Mesenchymal stem cell (in vitro differentiated cells and primary cell): ENCODE measurements at regions not wholly inside any gene's neighbourhood (a gene's known extent, or its start where the extent isn't known, plus 50 kb on each side); places are given as distances from the start of the nearest gene placed in this dataset.
A peak's percentile ranks its signal among the peaks of the same experiment; 100 is the strongest.

Source experiments
- DNase-seq: peaks from one replicate; pipeline ENCODE4 v3.0.0-alpha.2; 2013
- H2AFZ ChIP-seq: one replicate; pipeline ENCODE4 v1.6.1; 2013; ENCODE audit warnings: low read depth, mild to moderate bottlenecking, control low read depth, inconsistent platforms, low read length, moderate library complexity
- H2AK5ac ChIP-seq: 2 replicates; pipeline ENCODE4 v1.6.1; 2013; ENCODE audit warnings: low read length, moderate library complexity, mild to moderate bottlenecking, inconsistent platforms; ENCODE audit not compliant: severe bottlenecking
- H2BK120ac ChIP-seq: one replicate; pipeline ENCODE4 v1.6.1; 2013; ENCODE audit warnings: low read depth, mild to moderate bottlenecking, inconsistent platforms, low read length, moderate library complexity
- H2BK12ac ChIP-seq, 2 experiments: one replicate each; pipeline ENCODE4 v1.6.1; 2013; ENCODE audit warnings: inconsistent platforms in 2 of 2, low read length in 2 of 2, mild to moderate bottlenecking in 2 of 2, moderate library complexity in 2 of 2, control low read depth in 1 of 2
- H2BK15ac ChIP-seq: one replicate; pipeline ENCODE4 v1.6.1; 2013; ENCODE audit warnings: mild to moderate bottlenecking, low read depth, inconsistent platforms; ENCODE audit not compliant: poor library complexity, severe bottlenecking
- H2BK5ac ChIP-seq: 2 replicates; pipeline ENCODE4 v1.6.1; 2013; ENCODE audit warnings: low read depth, mild to moderate bottlenecking, low read length, control low read depth, inconsistent platforms; ENCODE audit not compliant: poor library complexity, severe bottlenecking
- H3K14ac ChIP-seq, 2 experiments: one replicate each; pipeline ENCODE4 v1.6.1; 2013; ENCODE audit warnings: inconsistent platforms in 2 of 2, low read length in 2 of 2, control low read depth in 1 of 2, mild to moderate bottlenecking in 1 of 2, moderate library complexity in 1 of 2
- H3K18ac ChIP-seq, 2 experiments: one replicate each; pipeline ENCODE4 v1.6.1; 2013; ENCODE audit warnings: inconsistent platforms in 2 of 2, low read length in 2 of 2, control low read depth in 1 of 2, low read depth in 1 of 2, mild to moderate bottlenecking in 1 of 2
- H3K23ac ChIP-seq, 2 experiments: one replicate each; pipeline ENCODE4 v1.6.1; 2013; ENCODE audit warnings: inconsistent platforms in 2 of 2, low read length in 2 of 2, mild to moderate bottlenecking in 2 of 2, moderate library complexity in 2 of 2, control low read depth in 1 of 2
- H3K27ac ChIP-seq: 2 replicates; pipeline ENCODE4 v1.5.1; 2013; ENCODE audit warnings: mild to moderate bottlenecking, moderate library complexity, low read length, control low read depth, inconsistent platforms; ENCODE audit not compliant: poor library complexity, severe bottlenecking
- H3K27me3 ChIP-seq, 2 experiments: 2 replicates each; pipeline versions ENCODE4 v1.6.1 to v1.7.0; 2013; ENCODE audit warnings: low read length in 2 of 2, mild to moderate bottlenecking in 2 of 2, moderate library complexity in 2 of 2, control low read depth in 1 of 2, inconsistent platforms in 1 of 2; ENCODE audit not compliant: control insufficient read depth in 1 of 2, insufficient read depth in 1 of 2
- H3K36me3 ChIP-seq, 2 experiments: 2 replicates each; pipeline versions ENCODE4 v1.6.1 to v1.7.0; 2013; ENCODE audit warnings: low read length in 2 of 2, control low read depth in 1 of 2, inconsistent platforms in 1 of 2, low read depth in 1 of 2, mild to moderate bottlenecking in 1 of 2; ENCODE audit not compliant: insufficient read depth in 2 of 2, control insufficient read depth in 1 of 2
- H3K4ac ChIP-seq, 2 experiments: one replicate each; pipeline ENCODE4 v1.6.1; 2013; ENCODE audit warnings: inconsistent platforms in 2 of 2, low read length in 2 of 2, mild to moderate bottlenecking in 2 of 2, moderate library complexity in 2 of 2, control low read depth in 1 of 2, low read depth in 1 of 2
- H3K4me1 ChIP-seq: 2 replicates; pipeline ENCODE4 v1.6.1; 2013; ENCODE audit warnings: low read depth, low read length, control low read depth; ENCODE audit not compliant: control insufficient read depth, insufficient read depth
- H3K4me2 ChIP-seq: 2 replicates; pipeline ENCODE4 v1.6.1; 2013; ENCODE audit warnings: low read length, mild to moderate bottlenecking, inconsistent platforms; ENCODE audit not compliant: poor library complexity, severe bottlenecking
- H3K4me3 ChIP-seq, 2 experiments: 2 replicates each; pipeline versions ENCODE4 v1.5.1 to v1.7.0; 2013; ENCODE audit warnings: low read length in 2 of 2, mild to moderate bottlenecking in 2 of 2, control low read depth in 1 of 2, low read depth in 1 of 2; ENCODE audit not compliant: insufficient read depth in 1 of 2
- H3K79me1 ChIP-seq: replicated peaks from 2 replicates; pipeline ENCODE4 v1.6.1; 2013; ENCODE audit warnings: mild to moderate bottlenecking, control low read depth, low read length, inconsistent platforms; ENCODE audit not compliant: poor library complexity, severe bottlenecking
- H3K9ac ChIP-seq: 2 replicates; pipeline ENCODE4 v1.7.0; 2013; ENCODE audit warnings: mild to moderate bottlenecking, low read length, moderate library complexity
- H3K9me3 ChIP-seq: 2 replicates; pipeline ENCODE4 v1.7.0; 2013; ENCODE audit warnings: mild to moderate bottlenecking, low read length; ENCODE audit not compliant: control insufficient read depth
- H4K8ac ChIP-seq: one replicate; pipeline ENCODE4 v1.6.1; 2013; ENCODE audit warnings: inconsistent platforms, mild to moderate bottlenecking, low read length, moderate library complexity
- H4K91ac ChIP-seq: one replicate; pipeline ENCODE4 v1.6.1; 2013; ENCODE audit warnings: mild to moderate bottlenecking, low read length, inconsistent platforms
- WGBS: methylation state at CpG from one replicate; pipeline ENCODE4 v1.1.7; 2013; ENCODE audit warnings: mixed read lengths; 5-methylcytosine and 5-hydroxymethylcytosine counted together

DNA sequence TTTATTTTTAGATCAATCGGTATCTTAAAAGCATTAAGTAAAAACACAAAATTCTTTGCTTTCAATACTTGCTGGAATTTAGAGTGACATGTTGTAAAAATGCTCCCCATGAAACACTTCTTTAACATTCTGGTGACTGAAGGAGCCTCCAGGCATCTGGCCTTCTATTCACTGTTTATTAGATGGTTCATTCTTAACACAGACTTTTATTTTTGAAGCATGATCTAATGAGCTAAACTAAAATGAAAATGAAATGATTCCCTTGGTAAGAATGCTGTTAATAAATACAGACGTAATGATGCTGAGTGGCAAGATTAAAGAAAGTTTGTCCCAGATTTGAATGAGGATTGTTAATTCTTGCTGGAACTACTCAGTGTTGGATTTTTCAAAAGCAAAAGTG is 698.4 kb downstream of the TENT5A start:
- Histone ChIP-seq H3K79me1 (no peaks in the 10 kb centered on the region), H2BK15ac (no peak overlapping the region)
- 91% methylated on average over 1 of the region's 2 CpGs for WGBS

GRCh38 chr6:81051952-81052351 is 700.5 kb downstream of the TENT5A start:
- 91% methylated on average over 7 of the region's 8 CpGs for WGBS
- no peaks in the 10 kb centered on the region for H3K79me1 ChIP-seq

More for the DNA sequence above, 698.4 kb downstream of the TENT5A start:
- DNase-seq = no peak
- H4K91ac ChIP-seq = no peak overlapping the region
- no peak overlapping the region for H3K4ac ChIP-seq
- H3K14ac ChIP-seq = no peak overlapping the region
- H2BK12ac ChIP-seq = no peak overlapping the region
- H2BK5ac ChIP-seq = no peak overlapping the region
- H3K23ac ChIP-seq = no peak overlapping the region
- no peak overlapping the region for H2AFZ ChIP-seq
- H3K4me2 ChIP-seq = no peak overlapping the region
- no peak overlapping the region for H3K18ac ChIP-seq
- no peak overlapping the region for H3K9ac ChIP-seq
- H3K27me3 ChIP-seq = no peaks in the 10 kb centered on the region
- no peaks in the 10 kb centered on the region for H3K36me3 ChIP-seq
- H3K4me3 ChIP-seq = no peak overlapping the region
- H3K4me1 ChIP-seq = no peaks in the 10 kb centered on the region
- H3K9me3 ChIP-seq = no peaks in the 10 kb centered on the region
- H2AK5ac ChIP-seq = no peak overlapping the region
- H2BK120ac ChIP-seq = no peak overlapping the region
- no peak overlapping the region for H3K27ac ChIP-seq
- no peak overlapping the region for H4K8ac ChIP-seq

GRCh38 chr6:81049425-81050042 is 702.9 kb downstream of the TENT5A start:
- Histone ChIP-seq H3K23ac (no peak overlapping the region), H3K4ac (no peak overlapping the region), H3K27me3 (no peaks in the 10 kb centered on the region), H2AK5ac (no peak overlapping the region), H4K91ac (no peak overlapping the region), H2BK12ac (no peak overlapping the region), H3K79me1 (no peaks in the 10 kb centered on the region), H4K8ac (no peak overlapping the region), H2AFZ (no peak overlapping the region), H2BK15ac (no peak overlapping the region), H3K9me3 (no peaks in the 10 kb centered on the region), H2BK120ac (no peak overlapping the region), H3K4me2 (no peak overlapping the region), H3K9ac (no peak overlapping the region), H3K36me3 (no peaks in the 10 kb centered on the region), H3K14ac (no peak overlapping the region), H3K4me1 (no peaks in the 10 kb centered on the region), H2BK5ac (no peak overlapping the region), H3K27ac (no peak overlapping the region), H3K18ac (no peak overlapping the region), H3K4me3 (no peak overlapping the region)
- peak; percentile 20 for DNase-seq
- WGBS = 69% methylated on average over 1 of the region's 2 CpGs

More at GRCh38 chr6:81051952-81052351, 700.5 kb downstream of the TENT5A start:
- Histone ChIP-seq H2AFZ (no peak overlapping the region), H3K4ac (no peak overlapping the region), H3K27me3 (no peaks in the 10 kb centered on the region), H3K9ac (no peak overlapping the region), H4K8ac (no peak overlapping the region), H3K27ac (no peak overlapping the region), H2BK15ac (no peak overlapping the region), H3K9me3 (no peaks in the 10 kb centered on the region), H2BK5ac (no peak overlapping the region), H2AK5ac (no peak overlapping the region), H3K23ac (no peak overlapping the region), H4K91ac (no peak overlapping the region), H3K18ac (no peak overlapping the region), H3K36me3 (no peaks in the 10 kb centered on the region), H2BK12ac (no peak overlapping the region), H3K4me1 (no peaks in the 10 kb centered on the region), H3K14ac (no peak overlapping the region), H2BK120ac (no peak overlapping the region), H3K4me2 (no peak overlapping the region), H3K4me3 (no peak overlapping the region)
- DNase-seq = no peak

GRCh38 chr6:81031416-81031815 is 721.1 kb downstream of the TENT5A start:
- Histone ChIP-seq H2BK5ac (no peak overlapping the region), H3K27me3 (no peaks in the 10 kb centered on the region), H3K9me3 (no peaks in the 10 kb centered on the region), H3K4me2 (no peak overlapping the region), H3K9ac (no peak overlapping the region), H3K23ac (no peak overlapping the region), H2BK15ac (no peak overlapping the region), H3K79me1 (no peaks in the 10 kb centered on the region), H4K91ac (no peak overlapping the region), H2AFZ (no peak overlapping the region), H3K27ac (no peak overlapping the region), H2AK5ac (no peak overlapping the region), H3K4ac (no peak overlapping the region), H2BK12ac (no peak overlapping the region), H3K14ac (no peak overlapping the region), H2BK120ac (no peak overlapping the region), H3K4me1 (no peaks in the 10 kb centered on the region), H4K8ac (peak overlapping the region; percentile 23), H3K36me3 (no peaks in the 10 kb centered on the region), H3K18ac (no peak overlapping the region), H3K4me3 (no peak overlapping the region)
- peak; percentile 6 for DNase-seq
- WGBS = 69% methylated on average over 2 of the region's 2 CpGs
